Calu3 (cell line): ENCODE measurements at regions not wholly inside any gene's neighbourhood (a gene's known extent, or its start where the extent isn't known, plus 50 kb on each side); places are given as distances from the start of the nearest gene placed in this dataset.

Experiments used
- BruUV-seq: library from RNA; stranded (reverse); fragments of 400-500 nt; replicated peaks from 2 replicates; lab custom pipeline; 2021; lab: Mats Ljungman, UMichigan
- CTCF ChIA-PET: fragments of 300-600 bp; sonication (Branson Sonifier 250); formaldehyde crosslinking; loops from one replicate; lab custom pipeline; 2022; ENCODE audit warnings: antibody characterized with exemption; lab: Charles Lee
- DNase-seq: peaks from one replicate; pipeline ENCODE4 v3.0.0; 2022
- H3K27ac Mint-ChIP-seq: one replicate; pipeline ENCODE4 v1.8.0; 2022; ENCODE audit warnings: mixed read lengths; ENCODE audit not compliant: unreplicated experiment
- H3K27me3 Mint-ChIP-seq: one replicate; pipeline ENCODE4 v1.8.0; 2022; ENCODE audit warnings: mixed read lengths; ENCODE audit not compliant: unreplicated experiment
- H3K36me3 Mint-ChIP-seq: one replicate; pipeline ENCODE4 v1.8.0; 2022; ENCODE audit warnings: mild to moderate bottlenecking, moderate library complexity, mixed read lengths; ENCODE audit not compliant: insufficient read depth, unreplicated experiment
- H3K4me1 Mint-ChIP-seq: one replicate; pipeline ENCODE4 v1.8.0; 2022; ENCODE audit warnings: mild to moderate bottlenecking, low read depth, mixed read lengths; ENCODE audit not compliant: unreplicated experiment
- H3K4me3 Mint-ChIP-seq: one replicate; pipeline ENCODE4 v1.8.0; 2022; ENCODE audit warnings: mild to moderate bottlenecking, low read depth, moderate library complexity, mixed read lengths; ENCODE audit not compliant: unreplicated experiment
- H3K9me3 Mint-ChIP-seq: one replicate; pipeline ENCODE4 v1.8.0; 2022; ENCODE audit warnings: low read depth, mixed read lengths; ENCODE audit not compliant: unreplicated experiment
- CTCF ChIP-seq: fragments of 200-600 bp; IDR thresholded peaks from one replicate; pipeline ENCODE4 v1.8.0; 2022; ENCODE audit warnings: antibody characterized with exemption; ENCODE audit not compliant: unreplicated experiment
- intact Hi-C: fragments of 100-400 bp; cut with micrococcal nuclease; formaldehyde crosslinking; loops from one replicate; pipeline ENCODE4 v1.10.0; 2022; ENCODE audit not compliant: unreplicated experiment

GRCh38 chr9:18362166-18362565 lies 111.8 kb upstream of the ADAMTSL1 start:
- intact Hi-C loops = no loop called here
- no peak overlapping the region for H3K4me3 Mint-ChIP-seq
- TF ChIP-seq CTCF = no peak
- no peaks in the 10 kb centered on the region for H3K9me3 Mint-ChIP-seq
- no TSS peak for BruUV-seq
- H3K36me3 Mint-ChIP-seq = no peaks in the 10 kb centered on the region
- H3K27me3 Mint-ChIP-seq = no peaks in the 10 kb centered on the region
- H3K4me1 Mint-ChIP-seq = no peaks in the 10 kb centered on the region
- H3K27ac Mint-ChIP-seq = no peak overlapping the region
- DNase-seq = no peak
- CTCF ChIA-PET = no interaction called here

GRCh38 chr9:18362901-18363685 lies 110.9 kb upstream of the ADAMTSL1 start:
- Mint-ChIP-seq H3K36me3 (no peaks in the 10 kb centered on the region), H3K27ac (no peak overlapping the region), H3K9me3 (no peaks in the 10 kb centered on the region), H3K27me3 (no peaks in the 10 kb centered on the region), H3K4me3 (no peak overlapping the region), H3K4me1 (no peaks in the 10 kb centered on the region)
- DNase-seq = no peak
- BruUV-seq = no TSS peak
- intact Hi-C loops = no loop called here
- no peak for TF ChIP-seq CTCF
- CTCF ChIA-PET = no interaction called here

GRCh38 chr9:18365651-18366050 lies 108.3 kb upstream of the ADAMTSL1 start:
- Mint-ChIP-seq H3K4me1 (no peaks in the 10 kb centered on the region), H3K4me3 (no peak overlapping the region), H3K27me3 (no peaks in the 10 kb centered on the region), H3K9me3 (no peaks in the 10 kb centered on the region), H3K27ac (no peak overlapping the region), H3K36me3 (no peaks in the 10 kb centered on the region)
- CTCF ChIA-PET = no interaction called here
- TF ChIP-seq CTCF = no peak
- intact Hi-C loops = no loop called here
- BruUV-seq = no TSS peak
- DNase-seq = no peak

- CTCF ChIA-PET = no interaction called here
- Mint-ChIP-seq H3K36me3 (no peaks in the 10 kb centered on the region), H3K4me1 (no peaks in the 10 kb centered on the region), H3K27me3 (no peaks in the 10 kb centered on the region), H3K9me3 (no peaks in the 10 kb centered on the region), H3K4me3 (no peak overlapping the region), H3K27ac (no peak overlapping the region)
- intact Hi-C loops = no loop called here
- BruUV-seq = no TSS peak
- DNase-seq = no peak
- no peak for TF ChIP-seq CTCF
These were observed 107.8 kb upstream of the ADAMTSL1 start for GRCh38 chr9:18366184-18366583.
